Mesenchymal stem cell (in vitro differentiated cells and primary cell): ENCODE measurements at regions not wholly inside any gene's neighbourhood (a gene's known extent, or its start where the extent isn't known, plus 50 kb on each side); places are given as distances from the start of the nearest gene placed in this dataset.

Experiments
- DNase-seq: peaks from one replicate; pipeline ENCODE4 v3.0.0-alpha.2; 2013
- H2AFZ ChIP-seq: one replicate; pipeline ENCODE4 v1.6.1; 2013; ENCODE audit warnings: low read depth, mild to moderate bottlenecking, control low read depth, inconsistent platforms, low read length, moderate library complexity
- H2AK5ac ChIP-seq: 2 replicates; pipeline ENCODE4 v1.6.1; 2013; ENCODE audit warnings: low read length, moderate library complexity, mild to moderate bottlenecking, inconsistent platforms; ENCODE audit not compliant: severe bottlenecking
- H2BK120ac ChIP-seq: one replicate; pipeline ENCODE4 v1.6.1; 2013; ENCODE audit warnings: low read depth, mild to moderate bottlenecking, inconsistent platforms, low read length, moderate library complexity
- H2BK12ac ChIP-seq, 2 experiments: one replicate each; pipeline ENCODE4 v1.6.1; 2013; ENCODE audit warnings: inconsistent platforms in 2 of 2, low read length in 2 of 2, mild to moderate bottlenecking in 2 of 2, moderate library complexity in 2 of 2, control low read depth in 1 of 2
- H2BK15ac ChIP-seq: one replicate; pipeline ENCODE4 v1.6.1; 2013; ENCODE audit warnings: mild to moderate bottlenecking, low read depth, inconsistent platforms; ENCODE audit not compliant: poor library complexity, severe bottlenecking
- H2BK5ac ChIP-seq: 2 replicates; pipeline ENCODE4 v1.6.1; 2013; ENCODE audit warnings: low read depth, mild to moderate bottlenecking, low read length, control low read depth, inconsistent platforms; ENCODE audit not compliant: poor library complexity, severe bottlenecking
- H3K14ac ChIP-seq, 2 experiments: one replicate each; pipeline ENCODE4 v1.6.1; 2013; ENCODE audit warnings: inconsistent platforms in 2 of 2, low read length in 2 of 2, control low read depth in 1 of 2, mild to moderate bottlenecking in 1 of 2, moderate library complexity in 1 of 2
- H3K18ac ChIP-seq, 2 experiments: one replicate each; pipeline ENCODE4 v1.6.1; 2013; ENCODE audit warnings: inconsistent platforms in 2 of 2, low read length in 2 of 2, control low read depth in 1 of 2, low read depth in 1 of 2, mild to moderate bottlenecking in 1 of 2
- H3K23ac ChIP-seq, 2 experiments: one replicate each; pipeline ENCODE4 v1.6.1; 2013; ENCODE audit warnings: inconsistent platforms in 2 of 2, low read length in 2 of 2, mild to moderate bottlenecking in 2 of 2, moderate library complexity in 2 of 2, control low read depth in 1 of 2
- H3K27ac ChIP-seq: 2 replicates; pipeline ENCODE4 v1.5.1; 2013; ENCODE audit warnings: mild to moderate bottlenecking, moderate library complexity, low read length, control low read depth, inconsistent platforms; ENCODE audit not compliant: poor library complexity, severe bottlenecking
- H3K27me3 ChIP-seq, 2 experiments: 2 replicates each; pipeline versions ENCODE4 v1.6.1 to v1.7.0; 2013; ENCODE audit warnings: low read length in 2 of 2, mild to moderate bottlenecking in 2 of 2, moderate library complexity in 2 of 2, control low read depth in 1 of 2, inconsistent platforms in 1 of 2; ENCODE audit not compliant: control insufficient read depth in 1 of 2, insufficient read depth in 1 of 2
- H3K36me3 ChIP-seq, 2 experiments: 2 replicates each; pipeline versions ENCODE4 v1.6.1 to v1.7.0; 2013; ENCODE audit warnings: low read length in 2 of 2, control low read depth in 1 of 2, inconsistent platforms in 1 of 2, low read depth in 1 of 2, mild to moderate bottlenecking in 1 of 2; ENCODE audit not compliant: insufficient read depth in 2 of 2, control insufficient read depth in 1 of 2
- H3K4ac ChIP-seq, 2 experiments: one replicate each; pipeline ENCODE4 v1.6.1; 2013; ENCODE audit warnings: inconsistent platforms in 2 of 2, low read length in 2 of 2, mild to moderate bottlenecking in 2 of 2, moderate library complexity in 2 of 2, control low read depth in 1 of 2, low read depth in 1 of 2
- H3K4me1 ChIP-seq: 2 replicates; pipeline ENCODE4 v1.6.1; 2013; ENCODE audit warnings: low read depth, low read length, control low read depth; ENCODE audit not compliant: control insufficient read depth, insufficient read depth
- H3K4me2 ChIP-seq: 2 replicates; pipeline ENCODE4 v1.6.1; 2013; ENCODE audit warnings: low read length, mild to moderate bottlenecking, inconsistent platforms; ENCODE audit not compliant: poor library complexity, severe bottlenecking
- H3K4me3 ChIP-seq, 2 experiments: 2 replicates each; pipeline versions ENCODE4 v1.5.1 to v1.7.0; 2013; ENCODE audit warnings: low read length in 2 of 2, mild to moderate bottlenecking in 2 of 2, control low read depth in 1 of 2, low read depth in 1 of 2; ENCODE audit not compliant: insufficient read depth in 1 of 2
- H3K79me1 ChIP-seq: replicated peaks from 2 replicates; pipeline ENCODE4 v1.6.1; 2013; ENCODE audit warnings: mild to moderate bottlenecking, control low read depth, low read length, inconsistent platforms; ENCODE audit not compliant: poor library complexity, severe bottlenecking
- H3K9ac ChIP-seq: 2 replicates; pipeline ENCODE4 v1.7.0; 2013; ENCODE audit warnings: mild to moderate bottlenecking, low read length, moderate library complexity
- H3K9me3 ChIP-seq: 2 replicates; pipeline ENCODE4 v1.7.0; 2013; ENCODE audit warnings: mild to moderate bottlenecking, low read length; ENCODE audit not compliant: control insufficient read depth
- H4K8ac ChIP-seq: one replicate; pipeline ENCODE4 v1.6.1; 2013; ENCODE audit warnings: inconsistent platforms, mild to moderate bottlenecking, low read length, moderate library complexity
- H4K91ac ChIP-seq: one replicate; pipeline ENCODE4 v1.6.1; 2013; ENCODE audit warnings: mild to moderate bottlenecking, low read length, inconsistent platforms
- WGBS: methylation state at CpG from one replicate; pipeline ENCODE4 v1.1.7; 2013; ENCODE audit warnings: mixed read lengths; 5-methylcytosine and 5-hydroxymethylcytosine counted together

DNA sequence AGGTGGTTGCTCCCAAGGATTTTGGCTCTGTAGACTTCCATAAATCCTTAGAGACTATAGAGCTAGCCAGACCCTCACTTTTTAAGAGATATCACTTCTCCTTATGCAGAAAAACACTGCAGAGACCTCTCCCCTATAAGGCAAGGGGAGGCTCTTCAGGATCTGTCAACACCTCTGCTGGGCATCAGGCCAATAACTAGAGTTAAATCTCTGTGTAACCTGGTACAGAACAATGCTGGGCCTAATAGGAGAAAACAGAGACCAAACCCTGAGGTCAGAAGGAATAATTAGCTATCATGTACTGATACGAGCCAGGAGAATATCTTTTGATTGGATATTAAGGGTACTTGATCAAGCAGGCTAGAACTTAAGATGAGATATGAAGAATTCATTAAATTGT, 358.5 kb downstream of the TBC1D4 start:
- Histone ChIP-seq H3K4me1 (no peaks in the 10 kb centered on the region), H3K79me1 (no peaks in the 10 kb centered on the region), H3K23ac (no peak overlapping the region), H2AFZ (no peak overlapping the region), H3K9ac (no peak overlapping the region), H4K91ac (no peak overlapping the region), H3K9me3 (no peaks in the 10 kb centered on the region), H2BK12ac (no peak overlapping the region), H3K36me3 (no peaks in the 10 kb centered on the region), H3K4ac (no peak overlapping the region), H3K18ac (no peak overlapping the region), H3K27me3 (no peaks in the 10 kb centered on the region), H3K4me2 (no peak overlapping the region), H2AK5ac (no peak overlapping the region), H4K8ac (no peak overlapping the region), H2BK120ac (no peak overlapping the region), H2BK5ac (no peak overlapping the region), H3K4me3 (no peak overlapping the region), H3K27ac (no peak overlapping the region), H3K14ac (no peak overlapping the region), H2BK15ac (no peak overlapping the region)
- 86% methylated on average over 1 of the region's 1 CpG for WGBS
- no peak for DNase-seq

GRCh38 chr13:75120085-75120484, 361.9 kb downstream of the TBC1D4 start:
- H4K8ac ChIP-seq, result no peak overlapping the region
- H3K79me1 ChIP-seq, result no peaks in the 10 kb centered on the region
- no peak overlapping the region for H3K4ac ChIP-seq
- H2BK12ac ChIP-seq, result no peak overlapping the region
- no peak overlapping the region for H3K18ac ChIP-seq
- no peak for DNase-seq
- H3K4me1 ChIP-seq, result no peaks in the 10 kb centered on the region
- no peak overlapping the region for H3K14ac ChIP-seq
- H3K9me3 ChIP-seq, result no peaks in the 10 kb centered on the region
- no peak overlapping the region for H3K9ac ChIP-seq
- no peak overlapping the region for H2AFZ ChIP-seq
- no peak overlapping the region for H2BK15ac ChIP-seq
- H3K4me3 ChIP-seq, result no peak overlapping the region
- H3K36me3 ChIP-seq, result no peaks in the 10 kb centered on the region
- no peak overlapping the region for H2AK5ac ChIP-seq
- H2BK120ac ChIP-seq, result no peak overlapping the region
- H4K91ac ChIP-seq, result no peak overlapping the region
- WGBS, result 100% methylated on average over 2 of the region's 4 CpGs
- no peak overlapping the region for H3K4me2 ChIP-seq
- no peak overlapping the region for H2BK5ac ChIP-seq
- no peaks in the 10 kb centered on the region for H3K27me3 ChIP-seq
- no peak overlapping the region for H3K23ac ChIP-seq
- H3K27ac ChIP-seq, result no peak overlapping the region

- H4K8ac ChIP-seq, result no peak overlapping the region
- H3K36me3 ChIP-seq, result no peaks in the 10 kb centered on the region
- H3K4me2 ChIP-seq, result no peak overlapping the region
- H2BK5ac ChIP-seq, result no peak overlapping the region
- no peaks in the 10 kb centered on the region for H3K27me3 ChIP-seq
- no CpG with 5 or more reads among the region's 2 CpGs for WGBS
- H3K9ac ChIP-seq, result no peak overlapping the region
- no peak overlapping the region for H3K23ac ChIP-seq
- no peak overlapping the region for H3K27ac ChIP-seq
- H3K14ac ChIP-seq, result no peak overlapping the region
- DNase-seq, result no peak
- H3K79me1 ChIP-seq, result no peaks in the 10 kb centered on the region
- H3K4me1 ChIP-seq, result no peaks in the 10 kb centered on the region
- no peak overlapping the region for H3K4me3 ChIP-seq
- no peak overlapping the region for H4K91ac ChIP-seq
- no peak overlapping the region for H2BK15ac ChIP-seq
- no peak overlapping the region for H2BK120ac ChIP-seq
- H2AFZ ChIP-seq, result no peak overlapping the region
- no peak overlapping the region for H3K18ac ChIP-seq
- no peak overlapping the region for H2BK12ac ChIP-seq
- H3K9me3 ChIP-seq, result peaks cover under 1% of the 10 kb centered on the region
- no peak overlapping the region for H3K4ac ChIP-seq
- H2AK5ac ChIP-seq, result no peak overlapping the region
These were observed 366.8 kb downstream of the TBC1D4 start for GRCh38 chr13:75115171-75115570.

DNA sequence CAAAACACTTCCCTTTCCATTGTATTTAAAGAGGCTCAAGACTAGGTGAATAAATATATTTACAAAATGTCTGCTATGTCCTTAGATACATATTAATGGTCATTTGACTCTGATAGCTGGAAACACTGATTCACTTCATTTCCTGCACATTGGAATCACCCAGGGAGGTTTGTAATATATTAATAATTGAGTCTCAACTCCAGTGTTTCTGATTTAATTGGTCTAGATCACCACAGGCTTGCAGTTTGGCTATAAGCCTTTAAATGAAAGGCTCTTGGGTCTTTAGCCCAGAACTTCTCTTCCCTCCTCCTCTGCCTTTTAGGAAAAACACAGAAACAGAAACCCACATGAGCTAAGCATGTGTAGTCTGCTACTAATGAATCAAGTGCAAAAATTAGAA, 378.0 kb downstream of the TBC1D4 start:
- H3K18ac ChIP-seq, result no peak overlapping the region
- no peaks in the 10 kb centered on the region for H3K36me3 ChIP-seq
- no peak overlapping the region for H2BK120ac ChIP-seq
- H2BK5ac ChIP-seq, result no peak overlapping the region
- DNase-seq, result no peak
- no peak overlapping the region for H3K9ac ChIP-seq
- no peak overlapping the region for H2AFZ ChIP-seq
- H3K14ac ChIP-seq, result no peak overlapping the region
- no peak overlapping the region for H3K4ac ChIP-seq
- no peaks in the 10 kb centered on the region for H3K79me1 ChIP-seq
- H2AK5ac ChIP-seq, result no peak overlapping the region
- no peak overlapping the region for H3K4me2 ChIP-seq
- H4K8ac ChIP-seq, result no peak overlapping the region
- H2BK15ac ChIP-seq, result no peak overlapping the region
- H4K91ac ChIP-seq, result no peak overlapping the region
- H3K23ac ChIP-seq, result no peak overlapping the region
- no peaks in the 10 kb centered on the region for H3K9me3 ChIP-seq
- H3K27ac ChIP-seq, result no peak overlapping the region
- peaks cover 2% of the 10 kb centered on the region for H3K4me1 ChIP-seq
- H2BK12ac ChIP-seq, result no peak overlapping the region
- no peaks in the 10 kb centered on the region for H3K27me3 ChIP-seq
- no peak overlapping the region for H3K4me3 ChIP-seq
